ENCODE measurements at regions not wholly inside any gene's neighbourhood (a gene's known extent, or its start where the extent isn't known, plus 50 kb on each side); places are given as distances from the start of the nearest gene placed in this dataset.
"Not testable (repeated sequence)": the region's sequence is repeated elsewhere in the genome, so short reads cannot be mapped to it uniquely, and the experiment has no call there.

DNA sequence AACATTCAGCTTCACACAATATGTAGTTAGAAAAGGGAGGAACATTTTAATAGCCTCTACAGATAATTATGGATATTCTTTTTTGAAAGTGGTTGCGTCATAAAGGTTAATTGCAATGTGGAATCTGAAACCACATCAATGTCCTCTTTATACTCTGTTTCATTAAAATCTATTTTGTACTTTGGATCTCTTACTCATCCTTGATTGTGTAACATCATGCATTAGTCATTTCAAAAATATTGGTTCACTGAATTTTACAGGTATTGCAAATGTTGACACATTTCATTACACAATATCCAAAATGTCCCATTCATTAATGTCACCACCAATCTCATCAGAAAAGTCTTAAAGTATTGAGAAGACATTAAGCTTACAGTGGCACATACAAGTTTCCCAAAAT, 62.7 kb upstream of the USP9X start:
- no peaks in the 10 kb centered on the region for H3K9me3 Mint-ChIP-seq
- H3K36me3 Mint-ChIP-seq (ENCODE audit: low read depth) = no peaks in the 10 kb centered on the region
- H3K4me3 Mint-ChIP-seq = no peak overlapping the region
- H3K27me3 Mint-ChIP-seq = peaks cover 2% of the 10 kb centered on the region
- no peak for ATAC-seq (ENCODE audit: low read depth)
- H3K4me1 Mint-ChIP-seq = no peaks in the 10 kb centered on the region
- DNase-seq = no peak
- TF ChIP-seq, protein P1, sequence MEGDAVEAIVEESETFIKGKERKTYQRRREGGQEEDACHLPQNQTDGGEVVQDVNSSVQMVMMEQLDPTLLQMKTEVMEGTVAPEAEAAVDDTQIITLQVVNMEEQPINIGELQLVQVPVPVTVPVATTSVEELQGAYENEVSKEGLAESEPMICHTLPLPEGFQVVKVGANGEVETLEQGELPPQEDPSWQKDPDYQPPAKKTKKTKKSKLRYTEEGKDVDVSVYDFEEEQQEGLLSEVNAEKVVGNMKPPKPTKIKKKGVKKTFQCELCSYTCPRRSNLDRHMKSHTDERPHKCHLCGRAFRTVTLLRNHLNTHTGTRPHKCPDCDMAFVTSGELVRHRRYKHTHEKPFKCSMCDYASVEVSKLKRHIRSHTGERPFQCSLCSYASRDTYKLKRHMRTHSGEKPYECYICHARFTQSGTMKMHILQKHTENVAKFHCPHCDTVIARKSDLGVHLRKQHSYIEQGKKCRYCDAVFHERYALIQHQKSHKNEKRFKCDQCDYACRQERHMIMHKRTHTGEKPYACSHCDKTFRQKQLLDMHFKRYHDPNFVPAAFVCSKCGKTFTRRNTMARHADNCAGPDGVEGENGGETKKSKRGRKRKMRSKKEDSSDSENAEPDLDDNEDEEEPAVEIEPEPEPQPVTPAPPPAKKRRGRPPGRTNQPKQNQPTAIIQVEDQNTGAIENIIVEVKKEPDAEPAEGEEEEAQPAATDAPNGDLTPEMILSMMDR (IDR thresholded peaks at IDR 0.05) = no peak
- intact Hi-C loops (cut with micrococcal nuclease) = no loop called here
- ChIA-PET CTCF (no interaction called here), POLR2A (no interaction called here)
- no peak overlapping the region for H3K27ac Mint-ChIP-seq

DNA sequence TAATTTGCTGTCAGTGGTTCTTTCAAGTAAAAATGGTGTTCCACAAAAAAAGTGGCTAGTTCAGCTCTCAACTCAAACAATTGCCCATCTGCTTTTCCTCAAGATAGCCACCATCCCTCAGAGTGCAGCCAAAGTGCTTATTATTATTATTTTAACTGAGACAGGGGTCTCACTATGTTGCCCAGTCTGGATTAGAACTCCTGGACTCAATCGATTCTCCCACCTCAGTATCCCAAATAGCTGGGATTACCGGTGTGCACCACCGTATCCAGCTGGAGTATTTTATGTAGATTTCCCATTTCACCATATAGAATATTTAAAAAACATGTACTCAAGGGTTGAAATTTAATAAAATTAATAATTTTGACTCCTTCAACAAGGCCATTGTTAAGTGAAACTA, 62.1 kb upstream of the USP9X start:
- DNase-seq = no peak
- no peak for ATAC-seq (ENCODE audit: low read depth)
- TF ChIP-seq, protein P1 (IDR thresholded peaks at IDR 0.05) = no peak
- Mint-ChIP-seq H3K27ac (no peak overlapping the region), H3K36me3 (ENCODE audit: low read depth) (no peaks in the 10 kb centered on the region), H3K4me1 (no peaks in the 10 kb centered on the region), H3K9me3 (no peaks in the 10 kb centered on the region), H3K27me3 (peaks cover 2% of the 10 kb centered on the region), H3K4me3 (no peak overlapping the region)
- intact Hi-C loops (cut with micrococcal nuclease) = no loop called here
- POLR2A ChIA-PET = no interaction called here
- CTCF ChIA-PET = no interaction called here

DNA sequence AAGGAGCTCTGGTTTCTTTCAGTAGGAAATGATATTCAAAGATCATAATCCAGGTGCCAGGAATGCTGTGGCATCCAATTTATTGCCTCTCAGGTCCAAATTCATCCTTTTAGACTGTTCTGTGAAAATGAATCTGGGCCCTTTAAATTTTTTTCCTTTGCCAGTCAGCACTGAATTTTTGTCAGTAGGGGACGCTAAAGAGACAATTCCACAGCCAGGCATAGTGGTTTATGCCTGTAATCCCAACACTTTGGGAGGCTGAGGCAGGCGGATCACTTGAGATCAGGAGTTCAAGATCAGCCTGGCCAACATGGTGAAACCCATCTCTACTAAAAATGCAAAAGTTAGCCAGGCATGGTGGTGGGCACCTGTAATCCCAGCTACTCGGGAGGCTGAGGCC, 60.9 kb upstream of the USP9X start:
- ATAC-seq (ENCODE audit: low read depth); POLR2A ChIA-PET; CTCF ChIA-PET; intact Hi-C loops (cut with micrococcal nuclease); H3K4me3 Mint-ChIP-seq; DNase-seq; H3K36me3 Mint-ChIP-seq (ENCODE audit: low read depth); H3K27ac Mint-ChIP-seq; H3K9me3 Mint-ChIP-seq; H3K27me3 Mint-ChIP-seq; H3K4me1 Mint-ChIP-seq: not testable (repeated sequence)

- Mint-ChIP-seq H3K27ac (no peak overlapping the region), H3K4me3 (no peak overlapping the region), H3K4me1 (no peaks in the 10 kb centered on the region), H3K36me3 (ENCODE audit: low read depth) (no peaks in the 10 kb centered on the region), H3K27me3 (no peaks in the 10 kb centered on the region), H3K9me3 (no peaks in the 10 kb centered on the region)
- DNase-seq (no peak), ATAC-seq (ENCODE audit: low read depth) (no peak)
- ChIA-PET CTCF (no interaction called here), POLR2A (no interaction called here)
- TF ChIP-seq, protein P1 (IDR thresholded peaks at IDR 0.05) = no peak
- intact Hi-C loops (cut with micrococcal nuclease) = no loop called here
These were observed 60.5 kb upstream of the USP9X start for GRCh38 chrX:41024755-41025154.

DNA sequence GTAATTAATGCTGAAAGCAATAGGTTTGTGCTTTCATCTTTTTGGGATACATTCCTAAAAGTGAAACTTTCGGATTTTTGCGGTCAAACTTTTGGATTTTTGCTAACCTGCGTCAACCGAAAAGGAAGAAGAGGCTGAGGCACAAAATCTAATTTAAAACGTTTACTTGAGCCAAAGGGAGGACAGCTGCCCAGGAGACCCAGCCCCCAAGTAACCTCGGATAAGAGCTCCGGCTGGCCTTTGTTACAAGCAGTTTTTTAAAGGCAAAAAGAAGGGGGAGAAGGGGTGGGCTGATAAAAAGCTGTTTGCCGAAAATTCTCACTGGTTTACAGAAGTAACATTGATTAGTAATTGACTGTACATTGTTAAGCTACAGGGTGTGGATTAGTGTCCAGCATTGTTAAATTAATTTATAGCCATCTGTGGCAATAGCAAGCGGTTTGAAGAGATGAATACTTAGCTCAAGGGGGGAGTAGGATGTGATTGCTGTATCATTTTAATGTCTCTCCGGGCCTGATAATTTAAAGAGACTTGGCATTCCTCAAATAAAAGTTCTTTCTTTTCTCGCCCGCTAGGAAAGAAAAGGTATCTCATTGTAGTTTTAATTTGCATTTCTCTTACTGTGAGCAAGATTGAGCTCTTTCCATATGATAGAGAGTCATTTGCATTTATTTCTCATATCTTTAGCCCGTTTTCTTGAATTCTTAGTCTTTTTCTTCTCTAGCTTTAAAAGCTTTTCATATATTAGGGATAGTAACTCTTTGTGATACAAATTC, 59.1 kb upstream of the USP9X start:
- Mint-ChIP-seq H3K4me1 (no peaks in the 10 kb centered on the region), H3K4me3 (no peak overlapping the region), H3K27ac (no peak overlapping the region), H3K36me3 (ENCODE audit: low read depth) (no peaks in the 10 kb centered on the region), H3K27me3 (no peaks in the 10 kb centered on the region), H3K9me3 (no peaks in the 10 kb centered on the region)
- DNase-seq (no peak), ATAC-seq (ENCODE audit: low read depth) (no peak)
- intact Hi-C loops (cut with micrococcal nuclease) = no loop called here
- ChIA-PET CTCF (no interaction called here), POLR2A (no interaction called here)
- TF ChIP-seq, protein P1 (IDR thresholded peaks at IDR 0.05) = no peak

GRCh38 chrX:41026702-41027078, 58.6 kb upstream of the USP9X start:
- no peaks in the 10 kb centered on the region for H3K36me3 Mint-ChIP-seq (ENCODE audit: low read depth)
- ChIA-PET CTCF (no interaction called here), POLR2A (no interaction called here)
- no peaks in the 10 kb centered on the region for H3K4me1 Mint-ChIP-seq
- H3K27ac Mint-ChIP-seq = no peak overlapping the region
- ATAC-seq (ENCODE audit: low read depth) (no peak), DNase-seq (no peak)
- H3K4me3 Mint-ChIP-seq = no peak overlapping the region
- no peaks in the 10 kb centered on the region for H3K9me3 Mint-ChIP-seq
- TF ChIP-seq, protein P1 (IDR thresholded peaks at IDR 0.05) = no peak
- intact Hi-C loops (cut with micrococcal nuclease) = no loop called here
- H3K27me3 Mint-ChIP-seq = no peaks in the 10 kb centered on the region

Data from activated B cell treated with CpG ODN at 0.5 μM for 24 hours (primary cell).